ENCODE measurements at regions not wholly inside any gene's neighbourhood (a gene's known extent, or its start where the extent isn't known, plus 50 kb on each side); places are given as distances from the start of the nearest gene placed in this dataset.
"Not testable (repeated sequence)": the region's sequence is repeated elsewhere in the genome, so short reads cannot be mapped to it uniquely, and the experiment has no call there.

DNA sequence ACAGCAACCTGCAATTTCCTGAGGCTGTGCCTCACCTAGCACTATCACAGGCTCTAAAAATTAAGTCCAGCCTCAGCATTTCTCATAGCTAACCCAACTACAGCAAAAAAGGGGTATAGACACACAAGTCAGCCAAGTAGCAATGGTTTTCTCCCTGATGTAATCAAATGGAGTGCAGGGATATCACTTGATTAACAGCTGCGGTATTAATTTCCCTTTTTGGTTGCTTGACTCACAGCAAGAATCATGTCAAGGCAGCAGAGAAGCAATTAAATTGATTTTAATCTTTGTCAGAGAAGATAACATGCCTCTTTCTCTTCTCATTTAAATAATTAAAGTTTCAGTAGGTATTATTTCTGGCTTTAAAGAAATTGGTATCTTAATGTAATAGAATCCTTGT is 278.9 kb downstream of the RWDD3 start:
- Mint-ChIP-seq H3K9me3 (peaks cover 28% of the 10 kb centered on the region), H3K36me3 (ENCODE audit: insufficient read depth) (no peaks in the 10 kb centered on the region), H3K27ac (ENCODE audit: low read depth) (no peak overlapping the region), H3K4me1 (no peaks in the 10 kb centered on the region), H3K4me3 (no peak overlapping the region), H3K27me3 (no peaks in the 10 kb centered on the region)
- ATAC-seq (replicated peaks; ENCODE audit: extremely low read depth, poor library complexity, severe bottlenecking) (no peak), DNase-seq (ENCODE audit: low spot score in 2 of 2) (no peak)

DNA sequence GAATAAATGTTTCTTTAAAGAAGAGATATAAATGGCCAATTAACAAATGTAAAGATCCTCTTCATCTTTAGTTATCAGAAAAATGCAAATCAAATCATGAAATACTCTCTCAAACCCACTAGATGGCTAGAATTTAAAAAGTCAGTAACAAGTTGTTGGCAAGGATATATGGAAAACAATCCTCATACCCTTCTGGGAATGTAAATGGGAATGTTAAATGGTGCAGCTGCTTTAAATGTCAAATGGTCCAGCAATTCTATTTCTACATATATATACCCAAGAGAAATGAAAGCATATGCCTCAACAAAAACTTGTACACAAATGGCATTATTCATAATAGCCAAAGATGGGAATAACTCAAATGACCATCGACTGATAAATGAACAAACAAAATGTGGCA is 283.5 kb downstream of the RWDD3 start:
- DNase-seq (ENCODE audit: low spot score in 2 of 2), result no peak
- Mint-ChIP-seq H3K36me3 (ENCODE audit: insufficient read depth) (no peaks in the 10 kb centered on the region), H3K27me3 (no peaks in the 10 kb centered on the region), H3K4me1 (no peaks in the 10 kb centered on the region), H3K4me3 (no peak overlapping the region), H3K27ac (ENCODE audit: low read depth) (no peak overlapping the region), H3K9me3 (peaks cover 17% of the 10 kb centered on the region)
- no peak for ATAC-seq (replicated peaks; ENCODE audit: extremely low read depth, poor library complexity, severe bottlenecking)

DNA sequence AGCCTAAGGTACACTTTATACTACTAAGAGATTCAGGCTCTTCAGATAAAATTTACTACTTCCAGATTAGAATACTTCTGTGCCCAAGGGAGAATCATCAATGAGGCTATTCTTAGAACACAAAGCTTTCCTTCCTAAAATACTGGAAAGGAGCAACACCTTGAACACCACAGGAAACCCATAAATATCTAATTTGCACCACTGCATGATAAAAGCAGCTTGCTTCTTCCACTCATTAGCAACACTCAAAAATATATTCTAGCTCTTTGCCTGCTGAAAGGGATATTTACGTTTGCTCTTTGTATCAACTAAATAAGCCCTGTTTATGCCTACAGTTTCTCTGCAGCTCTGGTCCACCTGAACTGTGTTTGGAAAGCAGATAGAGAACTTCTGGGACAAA is 284.3 kb downstream of the RWDD3 start:
- Mint-ChIP-seq H3K27me3 (no peaks in the 10 kb centered on the region), H3K4me3 (no peak overlapping the region)
- ATAC-seq (replicated peaks; ENCODE audit: extremely low read depth, poor library complexity, severe bottlenecking), result no peak

DNA sequence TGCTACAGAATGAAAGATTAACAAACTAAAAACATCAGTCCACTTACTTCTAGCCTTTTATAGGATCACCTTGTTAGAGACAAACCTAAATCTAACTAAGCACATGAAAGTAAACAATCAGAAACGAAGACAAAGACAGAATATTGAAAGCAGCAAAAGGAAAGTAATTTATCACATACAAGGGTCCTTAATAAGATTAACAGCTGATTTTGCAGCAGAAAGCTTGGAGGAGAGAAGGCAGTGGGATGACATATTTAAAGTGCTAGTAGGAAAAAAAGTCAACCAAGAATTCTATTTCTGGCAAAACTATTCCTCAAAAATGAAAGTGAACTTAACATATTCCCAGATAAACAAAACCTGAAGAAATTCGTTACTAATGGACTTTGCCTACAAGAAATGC is 286.4 kb downstream of the RWDD3 start:
- DNase-seq (ENCODE audit: low spot score in 2 of 2), result no peak
- H3K36me3 Mint-ChIP-seq (ENCODE audit: insufficient read depth), result no peaks in the 10 kb centered on the region
- no peaks in the 10 kb centered on the region for H3K4me1 Mint-ChIP-seq
- H3K4me3 Mint-ChIP-seq, result no peak overlapping the region
- no peak overlapping the region for H3K27ac Mint-ChIP-seq (ENCODE audit: low read depth)
- ATAC-seq (replicated peaks; ENCODE audit: extremely low read depth, poor library complexity, severe bottlenecking), result no peak
- H3K9me3 Mint-ChIP-seq, result peaks cover 27% of the 10 kb centered on the region
- no peaks in the 10 kb centered on the region for H3K27me3 Mint-ChIP-seq

More for the DNA sequence above, 284.3 kb downstream of the RWDD3 start:
- no peak for DNase-seq (ENCODE audit: low spot score in 2 of 2)
- peaks cover 22% of the 10 kb centered on the region for H3K9me3 Mint-ChIP-seq
- H3K4me1 Mint-ChIP-seq, result no peaks in the 10 kb centered on the region
- no peaks in the 10 kb centered on the region for H3K36me3 Mint-ChIP-seq (ENCODE audit: insufficient read depth)
- H3K27ac Mint-ChIP-seq (ENCODE audit: low read depth), result no peak overlapping the region

DNA sequence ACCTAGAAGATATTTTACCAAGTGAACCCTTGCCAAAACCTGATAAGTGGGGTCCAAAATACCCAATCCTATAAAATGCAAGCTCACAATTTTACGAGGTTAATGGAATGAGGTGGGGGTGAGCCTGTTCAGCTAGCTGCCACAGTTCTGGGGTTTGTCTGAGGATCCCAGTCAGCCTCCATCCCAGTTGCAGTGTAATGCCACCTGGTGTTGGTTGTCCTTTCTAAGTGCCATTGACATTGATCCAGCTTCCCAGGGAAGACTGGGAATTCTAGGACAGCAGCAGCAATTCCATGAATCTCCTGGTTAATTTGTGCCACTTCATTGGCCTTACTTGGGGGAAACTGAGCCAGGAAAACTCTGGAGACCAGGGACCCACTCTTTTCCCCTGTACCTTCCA is 298.3 kb downstream of the RWDD3 start:
- Mint-ChIP-seq H3K4me3 (no peak overlapping the region), H3K9me3 (peaks cover 15% of the 10 kb centered on the region), H3K36me3 (ENCODE audit: insufficient read depth) (no peaks in the 10 kb centered on the region), H3K27ac (ENCODE audit: low read depth) (no peak overlapping the region), H3K27me3 (no peaks in the 10 kb centered on the region), H3K4me1 (no peaks in the 10 kb centered on the region)
- ATAC-seq (replicated peaks; ENCODE audit: extremely low read depth, poor library complexity, severe bottlenecking) (no peak), DNase-seq (ENCODE audit: low spot score in 2 of 2) (no peak)

DNA sequence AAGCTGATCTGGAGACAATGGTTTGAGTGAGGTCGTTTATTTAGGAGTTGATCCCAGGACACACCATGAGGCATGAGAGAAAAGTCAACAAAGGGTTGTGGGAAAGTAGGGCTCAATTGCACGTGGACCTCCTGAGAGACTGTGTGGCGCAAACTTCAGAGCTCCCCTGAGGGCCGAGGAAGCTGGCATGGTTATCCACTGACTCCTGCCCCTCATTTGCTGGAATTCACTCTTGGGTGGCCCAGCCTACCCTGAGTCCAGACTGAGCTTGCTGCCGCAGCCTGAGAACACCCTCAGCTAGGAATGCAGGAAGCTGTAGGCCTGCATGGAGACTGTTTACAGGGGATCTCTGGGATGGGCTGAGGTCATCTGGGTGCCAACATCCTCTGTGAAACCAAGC is 301.0 kb downstream of the RWDD3 start:
- Mint-ChIP-seq H3K4me1 (no peaks in the 10 kb centered on the region), H3K9me3 (peaks cover 9% of the 10 kb centered on the region), H3K36me3 (ENCODE audit: insufficient read depth) (no peaks in the 10 kb centered on the region), H3K27me3 (no peaks in the 10 kb centered on the region), H3K27ac (ENCODE audit: low read depth) (no peak overlapping the region), H3K4me3 (no peak overlapping the region)
- no peak for DNase-seq (ENCODE audit: low spot score in 2 of 2)
- no peak for ATAC-seq (replicated peaks; ENCODE audit: extremely low read depth, poor library complexity, severe bottlenecking)

DNA sequence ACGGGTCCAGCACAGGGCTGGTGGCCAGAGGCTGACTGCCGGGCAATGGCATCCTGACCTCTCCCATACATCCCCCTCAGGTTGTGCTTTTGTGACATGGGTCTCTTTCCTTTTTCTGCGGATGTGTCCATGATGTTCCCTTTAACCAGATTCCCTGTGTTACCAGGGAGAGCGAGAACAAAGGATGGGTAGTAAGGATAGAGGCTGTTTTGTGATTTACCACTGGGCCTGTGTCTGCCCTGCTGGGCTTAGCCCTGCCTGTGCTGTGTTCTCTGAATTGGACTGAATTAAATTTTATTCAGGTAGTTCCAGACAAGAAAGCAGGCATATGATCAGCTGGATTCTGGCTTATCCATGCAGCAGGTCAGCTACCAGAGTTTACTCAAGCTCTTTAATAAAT is 301.6 kb downstream of the RWDD3 start:
- no peak overlapping the region for H3K4me3 Mint-ChIP-seq
- no peaks in the 10 kb centered on the region for H3K4me1 Mint-ChIP-seq

DNA sequence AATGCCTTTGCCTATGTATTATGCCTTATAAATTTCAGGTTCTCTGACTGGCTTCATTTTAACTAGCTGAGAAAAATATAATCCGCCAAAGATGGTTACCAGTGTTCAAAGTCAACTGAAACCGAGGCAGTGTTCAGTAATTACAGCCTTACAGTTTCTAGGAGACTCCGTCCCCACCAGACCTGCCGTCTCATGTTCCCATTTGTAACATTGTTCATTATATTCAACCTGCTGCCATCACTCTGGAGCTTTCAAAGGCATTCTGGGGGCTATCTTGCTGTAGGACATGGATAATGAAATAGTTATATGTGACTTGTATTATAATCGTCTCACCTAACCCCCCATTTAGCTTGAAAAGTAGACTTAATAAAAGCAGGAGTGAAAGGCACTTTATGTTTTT is 302.5 kb downstream of the RWDD3 start:
- DNase-seq (ENCODE audit: low spot score in 2 of 2) (no peak), ATAC-seq (replicated peaks; ENCODE audit: extremely low read depth, poor library complexity, severe bottlenecking) (no peak)
- no peak overlapping the region for H3K27ac Mint-ChIP-seq (ENCODE audit: low read depth)
- H3K27me3 Mint-ChIP-seq, result no peaks in the 10 kb centered on the region
- H3K9me3 Mint-ChIP-seq, result peaks cover 9% of the 10 kb centered on the region
- H3K4me1 Mint-ChIP-seq, result no peaks in the 10 kb centered on the region
- no peaks in the 10 kb centered on the region for H3K36me3 Mint-ChIP-seq (ENCODE audit: insufficient read depth)
- H3K4me3 Mint-ChIP-seq, result no peak overlapping the region

More for the DNA sequence above, 301.6 kb downstream of the RWDD3 start:
- no peak overlapping the region for H3K27ac Mint-ChIP-seq (ENCODE audit: low read depth)
- no peak for ATAC-seq (replicated peaks; ENCODE audit: extremely low read depth, poor library complexity, severe bottlenecking)
- H3K36me3 Mint-ChIP-seq (ENCODE audit: insufficient read depth), result no peaks in the 10 kb centered on the region
- no peaks in the 10 kb centered on the region for H3K27me3 Mint-ChIP-seq
- peaks cover 9% of the 10 kb centered on the region for H3K9me3 Mint-ChIP-seq
- DNase-seq (ENCODE audit: low spot score in 2 of 2), result no peak

DNA sequence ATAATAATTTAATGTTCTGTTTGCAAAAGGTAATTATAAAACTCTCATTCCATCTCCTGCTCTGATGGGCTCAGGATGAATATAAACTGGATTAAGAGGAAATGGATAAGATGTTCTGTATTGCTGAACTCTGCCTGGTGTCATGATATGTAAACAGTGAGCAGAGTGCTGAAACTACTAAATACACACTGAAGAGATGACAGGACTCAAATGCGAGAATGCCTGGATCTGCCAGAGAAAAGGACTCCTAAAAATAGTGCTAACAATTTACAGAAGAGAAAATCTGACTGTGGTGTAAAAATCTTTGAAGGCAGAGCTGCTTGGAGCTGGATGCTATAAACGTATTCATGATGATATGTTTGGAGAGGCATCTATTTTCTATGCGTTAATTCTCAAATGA is 303.2 kb downstream of the RWDD3 start:
- no peak overlapping the region for H3K4me3 Mint-ChIP-seq
- DNase-seq (ENCODE audit: low spot score in 2 of 2) (no peak), ATAC-seq (replicated peaks; ENCODE audit: extremely low read depth, poor library complexity, severe bottlenecking) (no peak)
- H3K27me3 Mint-ChIP-seq, result no peaks in the 10 kb centered on the region
- no peaks in the 10 kb centered on the region for H3K36me3 Mint-ChIP-seq (ENCODE audit: insufficient read depth)
- no peak overlapping the region for H3K27ac Mint-ChIP-seq (ENCODE audit: low read depth)
- H3K4me1 Mint-ChIP-seq, result no peaks in the 10 kb centered on the region
- H3K9me3 Mint-ChIP-seq, result peaks cover 9% of the 10 kb centered on the region

DNA sequence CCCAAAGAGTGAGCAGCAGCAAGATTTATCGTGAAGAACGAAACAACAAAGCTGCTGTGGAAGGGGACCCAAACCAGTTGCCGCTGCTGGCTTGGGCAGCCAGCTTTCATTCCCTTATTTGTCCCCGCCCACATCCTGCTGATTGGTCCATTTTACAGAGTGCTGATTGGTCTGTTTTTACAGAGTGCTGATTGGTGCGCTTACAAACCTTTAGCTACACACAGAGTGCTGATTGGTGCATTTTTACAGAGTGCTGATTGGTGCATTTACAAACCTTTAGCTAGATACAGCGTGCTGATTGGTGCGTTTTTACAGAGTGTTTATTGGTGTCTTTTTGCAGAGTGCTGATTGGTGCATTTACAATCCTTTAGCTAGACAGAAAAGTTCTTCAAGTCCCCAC is 304.2 kb downstream of the RWDD3 start:
- not testable (repeated sequence) for ATAC-seq (replicated peaks; ENCODE audit: extremely low read depth, poor library complexity, severe bottlenecking); H3K27ac Mint-ChIP-seq (ENCODE audit: low read depth); H3K36me3 Mint-ChIP-seq (ENCODE audit: insufficient read depth); DNase-seq (ENCODE audit: low spot score in 2 of 2); H3K27me3 Mint-ChIP-seq; H3K9me3 Mint-ChIP-seq; H3K4me1 Mint-ChIP-seq; H3K4me3 Mint-ChIP-seq

DNA sequence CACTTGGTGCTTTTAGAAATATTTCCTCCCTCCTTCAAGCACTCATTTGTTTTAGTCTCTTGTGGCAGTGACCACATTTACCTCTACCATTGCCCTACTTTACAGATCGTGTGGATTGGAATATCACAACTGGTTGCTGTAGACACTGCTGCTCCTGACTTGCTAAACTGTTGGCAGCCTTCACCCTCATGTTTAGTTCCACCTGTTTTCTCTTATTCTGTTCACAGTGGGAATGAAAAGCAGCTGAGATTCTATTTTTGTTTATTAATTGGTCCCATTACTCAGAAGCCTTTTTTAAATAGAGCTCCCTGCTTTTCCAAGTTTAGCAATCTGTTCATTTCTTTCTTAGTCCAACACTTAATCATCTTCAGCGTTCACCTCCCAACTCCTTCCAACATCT is 308.9 kb downstream of the RWDD3 start:
- H3K9me3 Mint-ChIP-seq, result peaks cover under 1% of the 10 kb centered on the region
- ATAC-seq (replicated peaks; ENCODE audit: extremely low read depth, poor library complexity, severe bottlenecking) (no peak), DNase-seq (ENCODE audit: low spot score in 2 of 2) (no peak)
- no peak overlapping the region for H3K4me3 Mint-ChIP-seq
- H3K27ac Mint-ChIP-seq (ENCODE audit: low read depth), result no peak overlapping the region
- no peaks in the 10 kb centered on the region for H3K4me1 Mint-ChIP-seq
- no peaks in the 10 kb centered on the region for H3K36me3 Mint-ChIP-seq (ENCODE audit: insufficient read depth)
- no peaks in the 10 kb centered on the region for H3K27me3 Mint-ChIP-seq

DNA sequence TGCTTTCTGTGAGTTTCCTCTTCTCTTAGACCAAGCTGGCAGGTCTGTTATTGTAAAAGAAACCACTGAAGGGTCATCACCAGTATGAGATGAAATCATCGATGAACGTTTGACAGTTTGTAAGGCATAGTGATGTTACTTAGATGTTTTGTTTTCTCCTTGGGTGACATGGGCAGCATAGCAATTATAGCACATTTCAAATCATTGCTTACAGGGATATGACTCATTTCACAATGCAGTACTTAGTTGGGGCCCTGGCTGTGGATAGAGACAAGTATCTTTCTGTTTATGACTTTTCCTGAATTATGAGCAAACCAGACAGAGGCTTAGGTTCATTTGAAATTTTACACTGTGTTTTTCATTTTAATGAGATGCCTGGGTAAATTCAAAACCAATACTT is 313.0 kb downstream of the RWDD3 start:
- H3K27ac Mint-ChIP-seq (ENCODE audit: low read depth), result no peak overlapping the region
- ATAC-seq (replicated peaks; ENCODE audit: extremely low read depth, poor library complexity, severe bottlenecking) (no peak), DNase-seq (ENCODE audit: low spot score in 2 of 2) (no peak)
- H3K27me3 Mint-ChIP-seq, result no peaks in the 10 kb centered on the region
- no peaks in the 10 kb centered on the region for H3K36me3 Mint-ChIP-seq (ENCODE audit: insufficient read depth)
- peaks cover 15% of the 10 kb centered on the region for H3K9me3 Mint-ChIP-seq
- no peaks in the 10 kb centered on the region for H3K4me1 Mint-ChIP-seq
- no peak overlapping the region for H3K4me3 Mint-ChIP-seq

DNA sequence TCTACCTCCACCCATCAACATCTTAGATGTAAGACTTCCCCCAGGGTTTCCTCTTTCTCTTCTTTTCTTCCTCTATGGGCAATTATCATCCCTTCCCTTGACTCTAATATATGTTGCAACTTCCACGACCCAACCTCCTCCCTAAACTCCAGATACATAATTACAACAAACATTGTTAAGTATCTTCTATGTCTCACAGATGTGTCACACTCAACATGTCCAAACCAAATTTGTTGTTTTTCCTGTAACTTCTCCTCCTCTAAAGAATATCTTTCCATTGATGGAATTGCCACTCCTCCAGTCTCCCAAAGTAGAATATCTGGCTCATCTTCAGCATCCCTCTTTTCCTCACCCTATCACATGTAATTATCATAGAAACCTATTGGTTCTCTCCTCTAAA is 314.2 kb downstream of the RWDD3 start:
- H3K4me1 Mint-ChIP-seq, result no peaks in the 10 kb centered on the region
- no peak for DNase-seq (ENCODE audit: low spot score in 2 of 2)
- no peak for ATAC-seq (replicated peaks; ENCODE audit: extremely low read depth, poor library complexity, severe bottlenecking)
- H3K27me3 Mint-ChIP-seq, result no peaks in the 10 kb centered on the region
- no peak overlapping the region for H3K27ac Mint-ChIP-seq (ENCODE audit: low read depth)
- peaks cover 18% of the 10 kb centered on the region for H3K9me3 Mint-ChIP-seq
- H3K36me3 Mint-ChIP-seq (ENCODE audit: insufficient read depth), result no peaks in the 10 kb centered on the region
- H3K4me3 Mint-ChIP-seq, result no peak overlapping the region

DNA sequence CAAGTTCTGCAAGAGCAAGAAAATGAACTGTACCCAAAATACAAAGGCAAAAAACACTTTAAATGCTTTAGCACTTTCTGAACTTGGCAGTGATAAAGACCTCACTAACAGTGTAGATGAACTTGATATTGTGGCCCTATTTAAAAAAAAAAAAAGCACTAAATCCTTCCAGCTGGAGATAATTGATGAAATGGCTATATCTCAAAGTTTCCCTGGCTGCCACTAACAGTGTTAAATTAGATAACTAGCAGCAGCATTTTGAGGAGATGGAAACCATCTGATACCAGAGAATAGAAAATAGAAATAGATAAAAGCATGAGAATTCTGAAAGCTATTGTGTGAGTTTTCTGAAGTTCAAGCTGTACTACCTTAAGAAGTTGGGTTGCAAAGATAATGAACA is 317.2 kb downstream of the RWDD3 start:
- no peak for ATAC-seq (replicated peaks; ENCODE audit: extremely low read depth, poor library complexity, severe bottlenecking)
- Mint-ChIP-seq H3K27ac (ENCODE audit: low read depth) (no peak overlapping the region), H3K4me1 (no peaks in the 10 kb centered on the region), H3K9me3 (peaks cover 25% of the 10 kb centered on the region), H3K27me3 (no peaks in the 10 kb centered on the region), H3K4me3 (no peak overlapping the region), H3K36me3 (ENCODE audit: insufficient read depth) (no peaks in the 10 kb centered on the region)
- no peak for DNase-seq (ENCODE audit: low spot score in 2 of 2)
